GM12873 (cell line): ENCODE measurements at regions not wholly inside any gene's neighbourhood (a gene's known extent, or its start where the extent isn't known, plus 50 kb on each side); places are given as distances from the start of the nearest gene placed in this dataset.

Experiments
- CTCF ChIP-seq: IDR thresholded peaks from 2 replicates; pipeline ENCODE4 v1.5.1; 2012; ENCODE audit warnings: low read depth, mild to moderate bottlenecking, moderate library complexity, low read length, control low read depth; ENCODE audit not compliant: insufficient read depth; ENCODE audit errors: missing control alignments

GRCh38 chr3:88478460-88478859 is 328.7 kb downstream of the C3orf38 start:
- no peak for TF ChIP-seq CTCF

GRCh38 chr3:88480822-88481221 is 331.1 kb downstream of the C3orf38 start:
- TF ChIP-seq CTCF, result no peak

- TF ChIP-seq CTCF, result no peak
Measured at GRCh38 chr3:88485001-88485400, 335.2 kb downstream of the C3orf38 start.

- no peak for TF ChIP-seq CTCF
Measured at GRCh38 chr3:88509582-88509981, 359.8 kb downstream of the C3orf38 start.

GRCh38 chr3:88528494-88528893 is 378.7 kb downstream of the C3orf38 start:
- no peak for TF ChIP-seq CTCF

- TF ChIP-seq CTCF, result no peak
Measured at GRCh38 chr3:88534534-88534933, 384.8 kb downstream of the C3orf38 start.

- TF ChIP-seq CTCF, result no peak
Measured at GRCh38 chr3:88535563-88535962, 385.8 kb downstream of the C3orf38 start.
